Mammary epithelial cell (primary cell): ENCODE measurements at regions not wholly inside any gene's neighbourhood (a gene's known extent, or its start where the extent isn't known, plus 50 kb on each side); places are given as distances from the start of the nearest gene placed in this dataset.

ENCODE experiments used
- EZH2 ChIP-seq: IDR thresholded peaks from 2 replicates; pipeline ENCODE4 v1.6.1; 2012; ENCODE audit warnings: low read length, inconsistent platforms, borderline replicate concordance
- TF ChIP-seq, protein P1 (sequence below), 2 donors: IDR thresholded peaks in 1 of 2; conservative IDR thresholded peaks in 1 of 2; 2 replicates each; pipeline ENCODE4 v1.5.1; 2011 to 2012; ENCODE audit warnings: inconsistent platforms in 2 of 2, low read length in 2 of 2, mild to moderate bottlenecking in 2 of 2, control low read depth in 1 of 2, low read depth in 1 of 2; ENCODE audit not compliant: insufficient read depth in 1 of 2; ENCODE audit errors: extremely low read depth in 1 of 2

DNA sequence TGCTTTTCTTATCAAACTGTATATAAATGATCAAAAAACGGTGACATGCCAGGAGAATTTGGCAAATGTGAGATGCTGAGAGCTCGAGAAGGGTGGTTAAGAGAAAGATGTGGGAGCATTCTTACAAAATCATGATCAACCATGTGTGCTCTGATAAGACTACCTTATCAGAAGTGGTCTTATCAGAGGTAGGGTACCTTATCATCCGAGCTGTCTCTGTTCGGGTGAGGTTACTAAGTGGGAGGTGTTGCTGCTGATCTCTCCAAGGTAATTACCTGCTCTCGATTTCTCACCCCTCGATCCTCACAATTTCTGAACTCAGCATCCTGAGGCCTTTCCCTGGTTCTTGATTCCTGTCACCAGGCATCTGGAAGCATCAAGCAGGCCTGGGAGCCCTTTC, 813.0 kb upstream of the ID2 start:
- TF ChIP-seq, protein P1, sequence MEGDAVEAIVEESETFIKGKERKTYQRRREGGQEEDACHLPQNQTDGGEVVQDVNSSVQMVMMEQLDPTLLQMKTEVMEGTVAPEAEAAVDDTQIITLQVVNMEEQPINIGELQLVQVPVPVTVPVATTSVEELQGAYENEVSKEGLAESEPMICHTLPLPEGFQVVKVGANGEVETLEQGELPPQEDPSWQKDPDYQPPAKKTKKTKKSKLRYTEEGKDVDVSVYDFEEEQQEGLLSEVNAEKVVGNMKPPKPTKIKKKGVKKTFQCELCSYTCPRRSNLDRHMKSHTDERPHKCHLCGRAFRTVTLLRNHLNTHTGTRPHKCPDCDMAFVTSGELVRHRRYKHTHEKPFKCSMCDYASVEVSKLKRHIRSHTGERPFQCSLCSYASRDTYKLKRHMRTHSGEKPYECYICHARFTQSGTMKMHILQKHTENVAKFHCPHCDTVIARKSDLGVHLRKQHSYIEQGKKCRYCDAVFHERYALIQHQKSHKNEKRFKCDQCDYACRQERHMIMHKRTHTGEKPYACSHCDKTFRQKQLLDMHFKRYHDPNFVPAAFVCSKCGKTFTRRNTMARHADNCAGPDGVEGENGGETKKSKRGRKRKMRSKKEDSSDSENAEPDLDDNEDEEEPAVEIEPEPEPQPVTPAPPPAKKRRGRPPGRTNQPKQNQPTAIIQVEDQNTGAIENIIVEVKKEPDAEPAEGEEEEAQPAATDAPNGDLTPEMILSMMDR (conservative IDR thresholded peaks at IDR 0.05 in 1 of 2, IDR thresholded peaks at IDR 0.05 in 1 of 2; ENCODE audit: extremely low read depth in 1 of 2, insufficient read depth in 1 of 2, low read depth in 1 of 2, low read length in 2 of 2): no peak
- TF ChIP-seq EZH2: no peak
